BJ (cell line): ENCODE measurements at regions not wholly inside any gene's neighbourhood (a gene's known extent, or its start where the extent isn't known, plus 50 kb on each side); places are given as distances from the start of the nearest gene placed in this dataset. TPM values are rescaled to one million over a fixed set of nuclear protein-coding genes. Genes with fewer than 3 reads are reported as not detected.

Source experiments
- CTCF ChIA-PET: fragments of 350-600 bp; formaldehyde crosslinking; extraction: SDS; loops from one replicate; lab custom pipeline; 2021; ENCODE audit warnings: antibody characterized with exemption, inconsistent platforms; lab: Yijun Ruan, JAX
- POLR2A ChIA-PET: fragments of 300-600 bp; sonication (Branson Sonifier 250); formaldehyde crosslinking; extraction: SDS; loops from one replicate; lab custom pipeline; 2021; ENCODE audit warnings: antibody characterized with exemption; lab: Charles Lee
- DNase-seq: peaks from one replicate; pipeline ENCODE4 v3.0.0-alpha.2; 2011; ENCODE audit warnings: low read depth
- H3K27me3 ChIP-seq: 2 replicates; pipeline ENCODE4 v1.6.0; 2011; ENCODE audit warnings: low read length; ENCODE audit not compliant: control insufficient read depth, insufficient read depth
- H3K36me3 ChIP-seq: 2 replicates; pipeline ENCODE4 v1.5.1; 2011; ENCODE audit warnings: low read length; ENCODE audit not compliant: control insufficient read depth, insufficient read depth
- H3K4me3 ChIP-seq: 2 replicates; pipeline ENCODE4 v1.5.1; 2011; ENCODE audit warnings: low read depth, mild to moderate bottlenecking, control low read depth, low read length
- CTCF ChIP-seq: IDR thresholded peaks from 2 replicates; pipeline ENCODE4 v1.5.1; 2011; ENCODE audit warnings: low read depth, mild to moderate bottlenecking, control low read depth, inconsistent platforms, low read length, moderate library complexity; ENCODE audit not compliant: insufficient read depth
- small RNA-seq: library from RNA; depleted of rRNA; stranded (forward); fragments of <200 nt; gene quantifications from one replicate; pipeline ENCODE3, GENCODE V24; 2012; ENCODE audit warnings: low replicate concordance, low read depth; ENCODE audit not compliant: insufficient read length

- no peak overlapping the region for H3K4me3 ChIP-seq
- H3K27me3 ChIP-seq: no peaks in the 10 kb centered on the region
- CTCF ChIA-PET: interaction anchor here (1.0 kb wide), 1 partner anchor 544 kb away, joined by 3 read pairs; no protein-coding TSS in a partner anchor
- no peaks in the 10 kb centered on the region for H3K36me3 ChIP-seq
- POLR2A ChIA-PET: no interaction called here
- DNase-seq: no peak
- TF ChIP-seq CTCF: no peak
Measured at GRCh38 chr5:156272139-156272538, 54.8 kb upstream of the SGCD start.

DNA sequence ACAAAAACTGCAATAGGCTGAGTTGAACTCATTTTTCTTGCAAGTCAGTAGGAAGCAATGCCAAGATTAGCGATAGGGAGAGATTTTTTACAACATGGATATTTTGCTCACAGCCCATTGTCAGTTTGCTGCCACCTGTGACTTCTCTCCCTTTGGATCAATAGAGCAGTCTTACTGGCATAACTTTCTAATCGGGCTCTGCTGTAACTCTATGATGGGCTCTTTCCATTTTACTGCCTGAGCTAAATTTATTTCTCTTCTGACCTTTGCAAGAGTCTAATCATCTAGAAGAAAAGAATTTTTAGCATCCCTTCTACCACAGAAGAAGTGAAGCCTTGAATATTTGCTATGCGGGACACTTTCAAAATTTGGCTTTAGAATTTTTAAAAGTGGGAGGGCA is 53.6 kb upstream of the SGCD start:
- H3K36me3 ChIP-seq: no peaks in the 10 kb centered on the region
- TF ChIP-seq CTCF: no peak
- no peak for DNase-seq
- ChIA-PET POLR2A (no interaction called here), CTCF (no interaction called here)
- no peak overlapping the region for H3K4me3 ChIP-seq
- no peaks in the 10 kb centered on the region for H3K27me3 ChIP-seq

- no peak for TF ChIP-seq CTCF
- POLR2A ChIA-PET: no interaction called here
- CTCF ChIA-PET: no interaction called here
- DNase-seq: no peak
- no peaks in the 10 kb centered on the region for H3K36me3 ChIP-seq
- no peak overlapping the region for H3K4me3 ChIP-seq
- no peaks in the 10 kb centered on the region for H3K27me3 ChIP-seq
Measured at GRCh38 chr5:156274453-156274852, 52.5 kb upstream of the SGCD start.

Small RNAs in the stretch of these regions (small RNA-seq; reads per million reads assigned to genes)
- gene RNA5SP199: not detected
